AML-193 (cell line): ENCODE measurements at regions not wholly inside any gene's neighbourhood (a gene's known extent, or its start where the extent isn't known, plus 50 kb on each side); places are given as distances from the start of the nearest gene placed in this dataset.
A peak's percentile ranks its signal among the peaks of the same experiment; 100 is the strongest.

Experiments
- DNase-seq, 2 experiments: peaks; one replicate each; lab custom pipeline; 2025; lab: John Stamatoyannopoulos, UW

DNA sequence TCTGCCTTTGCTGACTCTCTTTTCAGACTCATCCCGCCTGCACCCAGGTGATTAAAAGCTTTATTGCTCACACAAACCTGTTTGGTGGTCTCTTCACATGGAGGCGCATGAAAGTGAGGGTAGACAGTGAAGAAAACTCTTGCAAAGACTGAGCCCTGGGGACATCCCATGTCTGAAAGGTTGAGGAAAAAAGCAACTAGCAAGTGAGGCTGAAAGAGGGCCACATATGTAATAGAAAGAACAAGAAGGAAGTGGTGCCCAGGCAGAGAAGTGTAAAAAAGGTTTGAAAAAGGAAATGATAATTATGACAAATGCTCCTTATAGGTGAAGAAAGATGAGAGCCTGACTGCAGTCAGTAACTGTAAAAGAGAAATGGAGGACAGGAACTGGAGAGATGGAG, 115.9 kb upstream of the NEK7 start:
- no peak for DNase-seq

DNA sequence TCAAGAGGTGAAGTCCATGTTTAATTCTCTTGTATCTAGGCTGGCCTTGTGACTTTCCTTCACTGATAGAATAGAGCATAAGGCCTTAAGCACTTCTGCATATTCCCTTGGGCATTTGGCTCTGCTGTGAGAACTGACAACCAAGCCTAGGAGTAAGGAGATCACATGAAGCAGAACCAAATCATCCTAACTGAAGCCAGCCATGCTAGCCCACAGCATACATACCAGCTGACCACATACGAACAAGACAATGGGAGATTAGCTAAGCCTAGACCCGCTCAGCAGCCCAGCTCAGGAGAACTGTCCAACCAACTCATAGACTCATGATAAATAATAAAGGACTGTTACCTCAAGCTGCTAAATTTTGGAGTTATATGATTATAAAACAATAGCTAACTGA, 114.6 kb upstream of the NEK7 start:
- no peak for DNase-seq

DNA sequence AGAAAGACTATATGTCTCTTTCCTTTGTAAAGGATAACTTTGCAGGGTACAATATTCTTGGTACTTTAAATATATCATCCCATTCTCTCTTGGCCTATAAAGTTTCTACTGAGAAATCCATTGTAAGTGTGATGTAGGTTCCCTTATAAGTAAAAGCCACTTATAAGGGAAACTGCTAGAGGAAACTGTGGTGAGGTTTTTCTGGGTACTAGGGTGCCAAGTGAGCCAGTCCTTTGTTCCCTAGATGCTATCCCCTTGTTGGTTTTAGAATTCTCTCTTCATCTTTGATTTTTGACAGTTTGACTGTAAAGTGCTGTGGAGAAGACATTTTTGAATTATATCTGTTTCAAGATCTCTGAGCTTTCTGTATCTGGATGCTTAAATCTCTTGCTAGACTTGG, 108.9 kb upstream of the NEK7 start:
- DNase-seq: no peak

DNA sequence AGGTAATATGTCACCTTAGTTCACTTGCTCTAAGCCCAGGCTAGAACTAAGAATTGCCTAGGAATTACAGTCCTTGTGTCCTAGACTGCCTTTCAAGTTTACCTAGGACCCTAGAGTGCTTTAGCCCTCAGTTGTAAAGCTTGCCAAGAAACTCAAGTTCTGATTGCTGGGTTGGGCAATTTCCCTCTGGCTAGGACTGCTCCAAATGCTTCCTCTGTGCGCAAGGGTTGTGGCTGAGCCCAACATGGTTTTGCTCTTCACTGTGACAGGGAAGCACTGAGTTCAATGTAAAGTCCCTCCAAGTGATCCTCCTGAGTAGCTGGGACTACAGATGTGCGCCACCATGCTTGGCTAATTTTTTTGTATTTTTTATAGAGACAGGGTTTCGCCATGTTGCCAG, 102.3 kb upstream of the NEK7 start:
- no peak for DNase-seq

- DNase-seq: no peak
These were observed 100.5 kb upstream of the NEK7 start for GRCh38 chr1:198056255-198056654.

- DNase-seq: no peak
These were observed 92.6 kb upstream of the NEK7 start for GRCh38 chr1:198064181-198064580.

DNA sequence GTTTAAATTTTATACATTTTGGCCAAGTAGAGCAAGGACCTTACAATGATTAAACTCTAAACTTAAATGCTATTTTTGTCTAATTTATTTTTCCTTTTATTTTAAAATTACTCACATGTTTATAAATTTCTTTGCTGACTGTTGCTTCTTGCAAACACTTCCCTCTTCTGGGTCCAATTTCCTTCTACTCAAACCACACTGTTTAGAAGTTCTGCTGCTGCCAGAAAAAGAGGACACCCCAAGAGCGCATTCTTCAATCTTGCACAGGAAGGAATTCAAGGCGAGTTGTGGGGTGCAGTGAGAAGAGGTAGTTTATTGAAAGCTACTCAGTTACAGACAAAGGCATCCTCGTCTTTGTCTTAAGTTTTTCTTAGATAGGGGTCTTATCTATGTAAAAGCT, 88.5 kb upstream of the NEK7 start:
- peak in 1 of 2 experiments; percentile 13 for DNase-seq

DNA sequence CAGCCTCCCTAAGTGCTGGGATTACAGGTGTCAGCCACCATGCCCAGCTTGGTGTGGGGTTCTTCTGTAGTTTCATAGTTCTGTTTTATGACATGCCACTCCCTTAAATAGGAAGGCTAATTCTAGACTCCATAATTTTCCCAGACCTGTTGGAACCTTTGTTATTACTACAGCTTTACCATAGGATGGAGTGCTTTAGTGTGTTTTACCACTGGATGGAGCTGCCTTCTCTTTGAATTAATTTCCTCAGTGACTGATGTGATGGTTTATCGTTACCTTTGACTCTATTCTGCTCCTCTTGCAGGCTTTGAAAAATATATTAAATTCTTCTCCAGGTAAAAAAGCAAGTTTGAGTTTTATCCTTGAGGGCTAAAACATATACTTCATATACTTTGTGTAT, 84.6 kb upstream of the NEK7 start:
- no peak for DNase-seq

DNA sequence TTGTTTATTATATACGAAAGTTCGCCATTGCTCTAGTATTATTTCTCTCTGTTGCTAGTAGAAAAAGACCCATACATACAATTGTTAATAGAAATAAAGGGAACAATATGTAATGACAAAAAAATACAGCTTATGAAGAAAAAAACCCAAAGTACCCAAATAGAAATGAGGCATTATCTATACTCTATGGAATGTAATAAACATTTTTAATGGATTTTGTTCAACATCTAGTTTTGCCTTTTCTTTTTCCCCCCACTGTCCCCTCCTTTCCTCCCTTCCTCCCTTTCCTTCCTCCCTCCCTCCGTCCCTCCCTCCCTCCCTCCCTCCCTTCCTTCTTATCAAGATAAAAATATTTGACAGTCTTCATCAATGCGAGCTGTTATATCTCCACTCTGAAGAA, 81.5 kb upstream of the NEK7 start:
- no peak for DNase-seq

GRCh38 chr1:198079432-198079951, 77.3 kb upstream of the NEK7 start:
- DNase-seq: no peak

GRCh38 chr1:198082576-198082975, 74.2 kb upstream of the NEK7 start:
- DNase-seq: no peak

GRCh38 chr1:198083549-198083948, 73.2 kb upstream of the NEK7 start:
- no peak for DNase-seq

DNA sequence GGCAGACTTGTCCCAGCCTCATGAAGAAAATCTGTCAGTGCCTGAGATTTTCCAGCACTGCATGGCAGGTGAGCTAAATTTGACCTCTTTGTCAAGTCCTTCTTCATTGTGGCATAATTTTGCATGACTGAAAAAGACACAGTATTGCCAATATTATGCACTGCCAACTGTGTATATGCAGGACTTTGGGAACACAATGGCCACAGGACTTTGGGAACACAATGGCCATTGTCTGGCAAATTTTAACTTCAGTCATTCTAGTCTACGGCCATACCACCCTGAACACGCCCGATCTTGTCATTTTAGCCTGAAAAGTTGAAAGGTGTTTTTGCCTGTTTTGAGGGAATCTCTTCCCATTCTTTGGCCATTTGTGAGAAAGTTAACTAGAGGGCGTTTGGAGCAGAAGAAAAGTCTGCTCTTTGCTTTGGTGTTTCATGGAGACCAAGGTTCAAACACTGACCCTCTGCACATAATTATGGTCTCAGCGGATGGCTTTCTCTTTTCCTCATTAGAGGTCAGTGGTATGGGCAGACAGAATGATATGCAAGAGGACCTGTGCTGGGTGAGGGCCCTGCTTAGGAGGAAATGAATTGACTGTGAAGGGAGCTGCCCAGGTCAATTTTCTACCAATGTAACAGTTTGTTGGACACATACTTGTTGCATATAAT, 72.4 kb upstream of the NEK7 start:
- no peak for DNase-seq

DNA sequence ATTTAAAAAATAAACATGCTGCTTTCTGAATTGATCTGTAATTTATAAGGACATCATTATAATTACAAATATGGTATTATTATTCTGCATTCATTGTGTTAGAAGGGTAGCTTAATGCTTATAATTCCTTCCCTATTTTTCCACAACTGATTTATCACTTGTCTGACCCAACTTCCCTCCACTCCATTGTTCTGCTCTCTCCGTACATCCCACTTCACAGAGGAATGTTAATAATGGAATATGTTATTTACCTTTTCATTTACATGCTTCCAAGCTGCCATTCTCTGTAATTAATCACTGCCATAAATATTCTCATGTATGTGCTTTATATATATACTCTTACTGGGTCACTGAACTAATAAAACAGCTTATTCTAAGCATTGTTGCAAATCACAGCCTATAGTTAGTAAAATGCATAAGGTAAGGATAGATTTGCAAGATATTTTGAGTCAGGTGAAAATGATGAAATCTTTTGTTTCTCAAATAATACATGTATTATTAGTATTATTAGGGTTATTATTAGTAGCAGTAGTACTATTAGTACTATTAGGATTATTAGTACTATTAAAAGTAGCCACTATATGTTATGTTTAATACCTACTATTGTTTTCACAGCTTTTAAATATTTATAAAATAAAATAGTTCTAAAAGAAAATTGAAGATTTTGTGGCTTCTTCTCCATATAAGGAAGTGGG, 70.6 kb upstream of the NEK7 start:
- no peak for DNase-seq

- no peak for DNase-seq
These were observed 69.0 kb upstream of the NEK7 start for GRCh38 chr1:198087831-198088230.

GRCh38 chr1:198088360-198089071, 68.3 kb upstream of the NEK7 start:
- DNase-seq: peak; percentile 41 to 59

- DNase-seq: no peak
These were observed 60.4 kb upstream of the NEK7 start for GRCh38 chr1:198096390-198096789.

- no peak for DNase-seq
These were observed 57.0 kb upstream of the NEK7 start for GRCh38 chr1:198099755-198100154.

DNA sequence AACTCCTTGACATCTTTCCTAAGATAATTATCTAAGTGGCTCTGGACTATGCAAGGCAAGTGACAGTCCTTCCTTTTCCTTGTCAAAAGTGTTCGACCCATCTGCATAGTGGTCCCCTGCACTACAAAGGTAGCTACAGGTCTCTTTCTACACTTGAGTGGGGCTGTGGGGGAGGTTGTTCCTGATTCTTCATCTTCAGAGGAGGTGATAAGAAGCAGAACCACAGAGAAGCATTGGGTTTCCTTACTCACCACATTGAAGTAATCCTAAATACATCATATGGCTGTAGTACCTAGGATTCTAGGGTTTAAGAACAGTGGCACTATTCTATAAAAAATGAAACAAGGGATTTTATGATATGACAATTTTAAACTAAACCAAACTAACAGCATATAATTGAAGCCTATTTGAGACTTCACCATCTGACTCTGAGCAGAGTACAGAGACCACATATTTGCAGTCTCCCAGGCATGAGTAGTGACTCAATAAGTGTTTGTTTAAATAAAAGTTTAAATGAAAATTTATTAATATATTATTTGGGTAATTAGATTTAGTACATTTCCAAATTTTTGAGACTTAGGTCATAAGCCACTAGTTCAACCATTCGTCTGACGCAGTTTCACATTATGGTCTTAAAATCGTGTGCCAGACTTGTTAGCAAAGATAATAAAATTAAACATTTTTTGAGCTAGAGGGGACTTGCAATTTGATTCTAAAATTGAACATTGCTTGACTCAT, 54.9 kb upstream of the NEK7 start:
- no peak for DNase-seq

GRCh38 chr1:198102454-198102827, 54.4 kb upstream of the NEK7 start:
- no peak for DNase-seq

DNA sequence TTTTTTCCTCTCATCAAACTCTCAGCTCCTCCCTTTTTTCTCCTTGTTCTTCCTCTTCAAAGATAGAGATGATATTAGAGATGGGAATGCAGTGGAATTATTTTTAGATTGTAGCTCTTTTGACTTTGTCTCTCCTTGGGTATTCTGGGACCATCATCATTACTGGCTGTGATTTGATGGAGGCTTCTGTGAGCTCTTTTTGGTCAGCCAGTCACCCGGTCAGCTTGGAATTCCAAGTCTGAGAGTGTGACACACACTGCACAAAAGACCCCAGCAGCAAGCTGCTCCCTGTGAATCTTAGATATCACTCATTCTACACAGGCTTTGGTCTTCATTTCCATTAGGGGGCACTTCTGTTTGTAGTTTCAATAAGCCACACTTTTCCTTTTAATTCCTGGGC, 51.6 kb upstream of the NEK7 start:
- no peak for DNase-seq

DNA sequence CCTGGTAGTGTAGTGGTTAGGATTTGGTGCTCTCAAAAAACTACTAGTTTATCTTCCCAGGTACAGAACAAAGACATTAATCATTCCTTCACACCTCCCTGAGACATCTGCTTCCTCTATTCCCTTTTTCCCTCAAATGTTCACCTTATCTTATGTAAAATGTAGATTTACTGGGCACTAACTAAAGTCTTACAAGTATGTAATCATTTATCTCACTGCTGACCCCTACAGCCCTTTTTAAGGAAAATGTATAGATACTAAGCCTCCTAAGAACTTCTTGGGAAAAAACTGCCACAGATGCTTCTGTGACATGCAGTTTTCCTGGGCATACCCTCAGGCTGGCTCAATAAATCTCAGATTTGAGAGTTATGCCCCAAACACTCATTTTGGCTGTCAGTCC, 50.8 kb upstream of the NEK7 start:
- DNase-seq: no peak
